ENCODE measurements at regions not wholly inside any gene's neighbourhood (a gene's known extent, or its start where the extent isn't known, plus 50 kb on each side); places are given as distances from the start of the nearest gene placed in this dataset.

DNA sequence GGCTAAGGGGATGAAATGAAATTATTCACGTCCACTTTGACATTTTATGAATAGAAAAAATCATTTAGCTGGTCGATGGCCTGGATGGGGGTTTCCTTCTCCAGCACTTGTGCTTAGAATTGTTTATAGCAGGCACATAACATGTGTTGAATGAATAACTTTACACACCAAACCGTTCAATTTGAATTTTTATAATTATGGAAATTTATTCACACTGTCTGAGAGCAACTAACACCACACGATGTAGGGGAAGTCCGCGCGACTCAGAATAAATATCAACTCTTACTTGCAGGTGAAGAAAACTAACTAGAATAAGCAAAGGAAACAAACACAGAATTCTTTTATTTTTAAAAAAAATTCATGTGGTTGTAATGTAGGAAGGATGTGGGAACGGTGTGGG is 81.3 kb downstream of the MINAR1 start:
- no peaks in the 10 kb centered on the region for H3K27me3 ChIP-seq (ENCODE audit: control insufficient read depth, insufficient read depth, low read length)
- no peak overlapping the region for H3K4me3 ChIP-seq (ENCODE audit: low read depth, low read length)
- no peak overlapping the region for H3K27ac Mint-ChIP-seq
- no peak overlapping the region for H3K4me3 Mint-ChIP-seq
- no peaks in the 10 kb centered on the region for H3K36me3 Mint-ChIP-seq
- H3K9me3 Mint-ChIP-seq: peaks cover 0 to 3% (median 0%) of the 10 kb centered on the region in 7 donors
- H3K4me1 ChIP-seq (ENCODE audit: control insufficient read depth, insufficient read depth, low read length, poor library complexity, severe bottlenecking): no peaks in the 10 kb centered on the region
- no peaks in the 10 kb centered on the region for H3K9me3 ChIP-seq (ENCODE audit: control insufficient read depth in 2 of 2, low read length in 2 of 2)
- H3K27ac ChIP-seq (ENCODE audit: insufficient read depth, low read length, poor library complexity, severe bottlenecking): no peak overlapping the region
- no peaks in the 10 kb centered on the region for H3K27me3 Mint-ChIP-seq
- H3K36me3 ChIP-seq (ENCODE audit: control insufficient read depth, insufficient read depth, low read length): no peaks in the 10 kb centered on the region
- DNase-seq (no peak), ATAC-seq (ENCODE audit: low read depth in 2 of 2) (no peak)
- no peaks in the 10 kb centered on the region for H3K4me1 Mint-ChIP-seq

DNA sequence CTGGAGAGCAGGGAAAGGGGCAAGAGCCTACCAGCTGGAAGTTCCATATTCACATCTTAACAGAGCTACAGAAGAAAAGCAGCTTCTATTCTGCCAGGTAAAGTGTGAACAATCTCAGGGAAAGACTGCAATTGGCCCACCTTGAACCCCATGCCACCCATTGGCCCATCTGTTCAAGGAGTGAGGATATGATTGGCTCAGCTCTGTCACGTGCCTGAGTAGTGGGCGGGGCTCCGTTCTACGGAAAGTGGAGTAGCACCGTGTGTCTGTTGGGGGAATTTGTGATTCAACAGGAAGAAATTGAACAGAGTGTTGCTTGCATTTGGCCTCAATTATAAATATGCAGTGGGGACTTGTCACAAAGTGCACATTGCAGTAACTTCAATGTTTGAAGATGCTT is 81.8 kb downstream of the MINAR1 start:
- no peaks in the 10 kb centered on the region for H3K4me1 Mint-ChIP-seq
- H3K27me3 Mint-ChIP-seq: no peaks in the 10 kb centered on the region
- ATAC-seq (ENCODE audit: low read depth in 2 of 2) (no peak), DNase-seq (no peak)
- no peaks in the 10 kb centered on the region for H3K36me3 ChIP-seq (ENCODE audit: control insufficient read depth, insufficient read depth, low read length)
- no peaks in the 10 kb centered on the region for H3K9me3 ChIP-seq (ENCODE audit: control insufficient read depth in 2 of 2, low read length in 2 of 2)
- no peaks in the 10 kb centered on the region for H3K4me1 ChIP-seq (ENCODE audit: control insufficient read depth, insufficient read depth, low read length, poor library complexity, severe bottlenecking)
- no peak overlapping the region for H3K27ac Mint-ChIP-seq
- no peaks in the 10 kb centered on the region for H3K36me3 Mint-ChIP-seq
- no peaks in the 10 kb centered on the region for H3K27me3 ChIP-seq (ENCODE audit: control insufficient read depth, insufficient read depth, low read length)
- H3K4me3 Mint-ChIP-seq: no peak overlapping the region
- H3K9me3 Mint-ChIP-seq: peaks cover 0 to 3% (median 0%) of the 10 kb centered on the region in 7 donors
- no peak overlapping the region for H3K27ac ChIP-seq (ENCODE audit: insufficient read depth, low read length, poor library complexity, severe bottlenecking)
- H3K4me3 ChIP-seq (ENCODE audit: low read depth, low read length): no peak overlapping the region

DNA sequence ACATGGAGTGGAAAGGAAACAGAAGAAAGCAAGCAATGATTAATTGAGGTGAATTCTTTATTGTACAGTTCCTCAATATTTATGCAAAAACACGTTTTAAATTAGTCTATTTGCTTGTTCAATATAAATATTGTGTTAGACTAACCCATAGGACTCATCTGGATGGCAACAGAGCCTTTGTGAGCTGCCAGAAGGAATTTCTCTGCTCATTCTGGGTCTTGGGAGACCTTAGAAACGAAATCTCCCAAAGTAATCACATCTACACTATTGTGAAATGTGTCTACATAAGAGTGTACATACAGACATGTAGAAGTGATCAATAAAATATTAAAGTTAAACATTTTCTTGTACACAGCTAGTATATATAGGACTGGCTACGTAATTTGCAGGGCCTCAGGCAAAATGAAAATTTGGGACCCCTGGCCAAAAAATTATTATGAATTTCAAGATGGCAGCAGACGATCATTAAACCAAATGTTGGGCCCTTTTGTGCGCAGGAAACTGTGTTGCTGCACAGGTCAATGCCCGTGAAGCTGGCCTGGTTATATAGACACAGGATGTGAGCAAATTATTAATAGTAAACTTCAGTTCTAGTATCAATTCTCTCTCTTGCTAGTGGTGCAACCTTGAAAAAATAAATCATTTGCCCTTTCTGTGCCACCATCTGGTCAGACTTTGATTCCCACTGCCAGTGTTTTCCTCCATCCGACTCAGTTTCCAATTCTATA is 83.3 kb downstream of the MINAR1 start:
- Histone ChIP-seq H3K4me3 (ENCODE audit: low read depth, low read length) (no peak overlapping the region), H3K9me3 (ENCODE audit: control insufficient read depth in 2 of 2, low read length in 2 of 2) (no peaks in the 10 kb centered on the region), H3K27ac (ENCODE audit: insufficient read depth, low read length, poor library complexity, severe bottlenecking) (no peak overlapping the region), H3K36me3 (ENCODE audit: control insufficient read depth, insufficient read depth, low read length) (no peaks in the 10 kb centered on the region), H3K4me1 (ENCODE audit: control insufficient read depth, insufficient read depth, low read length, poor library complexity, severe bottlenecking) (no peaks in the 10 kb centered on the region), H3K27me3 (ENCODE audit: control insufficient read depth, insufficient read depth, low read length) (no peaks in the 10 kb centered on the region)
- H3K36me3 Mint-ChIP-seq: no peaks in the 10 kb centered on the region
- no peaks in the 10 kb centered on the region for H3K4me1 Mint-ChIP-seq
- H3K27ac Mint-ChIP-seq: no peak overlapping the region
- DNase-seq (no peak), ATAC-seq (ENCODE audit: low read depth in 2 of 2) (no peak)
- no peak overlapping the region for H3K4me3 Mint-ChIP-seq
- H3K27me3 Mint-ChIP-seq: peaks cover 4% of the 10 kb centered on the region
- H3K9me3 Mint-ChIP-seq: peaks cover 0 to 3% (median 0%) of the 10 kb centered on the region in 7 donors

DNA sequence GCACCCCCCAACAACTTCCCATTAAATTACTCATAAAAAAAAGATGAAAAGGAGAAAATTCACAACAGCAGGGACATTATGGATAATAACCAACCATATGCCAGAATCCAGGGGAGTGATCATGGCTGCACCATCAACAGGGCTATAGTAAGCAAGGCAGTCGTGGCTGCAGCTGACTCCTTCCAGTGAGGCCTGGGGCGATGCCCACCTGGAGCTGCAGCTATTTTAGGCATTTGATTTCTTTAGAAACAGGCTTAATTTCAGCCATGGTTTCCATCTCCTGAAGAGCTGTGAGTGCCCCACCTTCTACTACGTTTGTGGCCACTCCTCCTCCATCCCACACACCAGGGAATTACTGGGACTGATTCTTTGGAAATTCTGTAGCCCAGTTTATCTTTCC is 84.0 kb downstream of the MINAR1 start:
- H3K4me3 ChIP-seq (ENCODE audit: low read depth, low read length): no peak overlapping the region
- no peaks in the 10 kb centered on the region for H3K4me1 ChIP-seq (ENCODE audit: control insufficient read depth, insufficient read depth, low read length, poor library complexity, severe bottlenecking)
- H3K9me3 ChIP-seq (ENCODE audit: control insufficient read depth in 2 of 2, low read length in 2 of 2): no peaks in the 10 kb centered on the region
- no peaks in the 10 kb centered on the region for H3K4me1 Mint-ChIP-seq
- ATAC-seq (ENCODE audit: low read depth in 2 of 2): no peak
- no peaks in the 10 kb centered on the region for H3K36me3 ChIP-seq (ENCODE audit: control insufficient read depth, insufficient read depth, low read length)
- no peak overlapping the region for H3K27ac ChIP-seq (ENCODE audit: insufficient read depth, low read length, poor library complexity, severe bottlenecking)
- H3K36me3 Mint-ChIP-seq: no peaks in the 10 kb centered on the region
- DNase-seq: no peak
- peaks cover 0 to 3% (median 0%) of the 10 kb centered on the region in 7 donors for H3K9me3 Mint-ChIP-seq
- peaks cover 4% of the 10 kb centered on the region for H3K27me3 Mint-ChIP-seq
- H3K27me3 ChIP-seq (ENCODE audit: control insufficient read depth, insufficient read depth, low read length): no peaks in the 10 kb centered on the region
- H3K27ac Mint-ChIP-seq: no peak overlapping the region
- H3K4me3 Mint-ChIP-seq: no peak overlapping the region

DNA sequence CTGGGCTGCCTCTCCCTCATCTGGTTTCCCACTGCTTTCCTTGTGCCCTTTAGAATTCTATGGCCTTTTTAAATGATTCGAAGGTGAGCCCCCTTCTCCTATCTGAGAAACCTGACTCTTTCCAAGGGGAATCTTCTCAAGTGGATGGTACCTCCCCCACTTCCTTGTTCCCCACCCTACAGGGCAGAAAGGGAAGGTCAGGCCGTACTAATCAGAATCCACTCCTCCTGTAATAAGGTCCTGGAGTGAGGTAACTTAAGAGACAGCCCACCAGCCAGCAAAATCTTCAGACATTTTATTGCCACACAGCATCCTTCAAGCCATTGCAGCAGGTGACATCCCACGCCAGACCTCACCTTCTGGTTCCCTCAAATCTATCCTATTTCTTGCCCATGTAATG is 84.5 kb downstream of the MINAR1 start:
- H3K9me3 ChIP-seq (ENCODE audit: control insufficient read depth in 2 of 2, low read length in 2 of 2): no peaks in the 10 kb centered on the region
- H3K36me3 Mint-ChIP-seq: no peaks in the 10 kb centered on the region
- H3K27me3 Mint-ChIP-seq: peaks cover 6% of the 10 kb centered on the region
- H3K27ac ChIP-seq (ENCODE audit: insufficient read depth, low read length, poor library complexity, severe bottlenecking): no peak overlapping the region
- H3K4me1 ChIP-seq (ENCODE audit: control insufficient read depth, insufficient read depth, low read length, poor library complexity, severe bottlenecking): no peaks in the 10 kb centered on the region
- no peaks in the 10 kb centered on the region for H3K36me3 ChIP-seq (ENCODE audit: control insufficient read depth, insufficient read depth, low read length)
- no peak overlapping the region for H3K4me3 Mint-ChIP-seq
- no peak for ATAC-seq (ENCODE audit: low read depth in 2 of 2)
- H3K9me3 Mint-ChIP-seq: peaks cover 0 to 3% (median 0%) of the 10 kb centered on the region in 7 donors
- H3K27me3 ChIP-seq (ENCODE audit: control insufficient read depth, insufficient read depth, low read length): no peaks in the 10 kb centered on the region
- H3K4me3 ChIP-seq (ENCODE audit: low read depth, low read length): no peak overlapping the region
- no peak overlapping the region for H3K27ac Mint-ChIP-seq
- H3K4me1 Mint-ChIP-seq: no peaks in the 10 kb centered on the region
- DNase-seq: no peak

DNA sequence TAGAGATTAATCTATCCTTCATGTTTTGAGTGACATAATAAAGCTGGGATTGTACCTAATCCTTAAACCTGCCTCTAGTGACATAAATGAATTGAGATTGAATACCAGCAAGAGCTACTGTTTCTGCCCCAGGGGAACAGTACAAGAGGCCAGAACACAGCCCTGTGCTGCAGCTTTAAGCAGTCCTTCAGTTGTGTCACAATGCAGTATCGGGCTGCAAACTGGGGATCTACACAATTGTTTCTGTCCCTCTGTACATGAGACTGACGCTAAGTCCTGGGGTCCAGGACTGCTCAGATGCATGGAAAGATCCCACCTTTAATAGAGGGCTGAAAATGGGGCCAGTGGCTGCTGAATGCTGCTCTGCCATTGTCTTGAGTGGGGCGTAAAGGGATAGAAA is 87.5 kb downstream of the MINAR1 start:
- H3K4me3 Mint-ChIP-seq: no peak overlapping the region
- H3K36me3 Mint-ChIP-seq: no peaks in the 10 kb centered on the region
- Histone ChIP-seq H3K4me3 (ENCODE audit: low read depth, low read length) (no peak overlapping the region), H3K4me1 (ENCODE audit: control insufficient read depth, insufficient read depth, low read length, poor library complexity, severe bottlenecking) (no peaks in the 10 kb centered on the region), H3K27me3 (ENCODE audit: control insufficient read depth, insufficient read depth, low read length) (no peaks in the 10 kb centered on the region), H3K36me3 (ENCODE audit: control insufficient read depth, insufficient read depth, low read length) (no peaks in the 10 kb centered on the region), H3K9me3 (ENCODE audit: control insufficient read depth in 2 of 2, low read length in 2 of 2) (no peaks in the 10 kb centered on the region), H3K27ac (ENCODE audit: insufficient read depth, low read length, poor library complexity, severe bottlenecking) (no peak overlapping the region)
- DNase-seq: no peak
- peaks cover 11% of the 10 kb centered on the region for H3K27me3 Mint-ChIP-seq
- H3K27ac Mint-ChIP-seq: no peak overlapping the region
- no peak for ATAC-seq (ENCODE audit: low read depth in 2 of 2)
- H3K4me1 Mint-ChIP-seq: no peaks in the 10 kb centered on the region
- H3K9me3 Mint-ChIP-seq: peaks cover 0 to 3% (median 0%) of the 10 kb centered on the region in 7 donors

DNA sequence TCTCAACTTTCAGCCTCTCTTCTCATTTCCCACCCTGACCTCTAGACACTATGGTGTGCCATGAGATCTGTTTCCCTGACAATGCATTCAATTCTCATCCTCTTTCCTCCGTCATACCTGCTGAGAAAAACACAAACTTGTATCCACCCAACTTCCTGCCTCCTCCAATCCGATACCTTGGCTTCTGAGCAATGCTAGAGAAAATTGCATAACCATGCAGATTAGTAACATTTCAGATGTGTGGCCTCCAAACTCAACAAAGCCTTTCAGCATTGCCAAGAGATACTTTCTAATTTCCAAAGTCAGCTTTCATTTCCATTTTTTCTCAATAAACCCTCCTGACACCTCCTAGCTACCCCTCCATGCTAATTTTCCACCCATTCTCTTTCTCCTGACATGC is 88.5 kb downstream of the MINAR1 start:
- H3K27me3 Mint-ChIP-seq: peaks cover 13% of the 10 kb centered on the region
- Histone ChIP-seq H3K4me1 (ENCODE audit: control insufficient read depth, insufficient read depth, low read length, poor library complexity, severe bottlenecking) (no peaks in the 10 kb centered on the region), H3K4me3 (ENCODE audit: low read depth, low read length) (no peak overlapping the region), H3K36me3 (ENCODE audit: control insufficient read depth, insufficient read depth, low read length) (no peaks in the 10 kb centered on the region), H3K9me3 (ENCODE audit: control insufficient read depth in 2 of 2, low read length in 2 of 2) (no peaks in the 10 kb centered on the region), H3K27ac (ENCODE audit: insufficient read depth, low read length, poor library complexity, severe bottlenecking) (no peak overlapping the region), H3K27me3 (ENCODE audit: control insufficient read depth, insufficient read depth, low read length) (no peaks in the 10 kb centered on the region)
- no peak overlapping the region for H3K27ac Mint-ChIP-seq
- H3K36me3 Mint-ChIP-seq: no peaks in the 10 kb centered on the region
- no peaks in the 10 kb centered on the region for H3K4me1 Mint-ChIP-seq
- no peak for DNase-seq
- H3K4me3 Mint-ChIP-seq: no peak overlapping the region
- H3K9me3 Mint-ChIP-seq: peaks cover 0 to 3% (median 0%) of the 10 kb centered on the region in 7 donors
- no peak for ATAC-seq (ENCODE audit: low read depth in 2 of 2)

DNA sequence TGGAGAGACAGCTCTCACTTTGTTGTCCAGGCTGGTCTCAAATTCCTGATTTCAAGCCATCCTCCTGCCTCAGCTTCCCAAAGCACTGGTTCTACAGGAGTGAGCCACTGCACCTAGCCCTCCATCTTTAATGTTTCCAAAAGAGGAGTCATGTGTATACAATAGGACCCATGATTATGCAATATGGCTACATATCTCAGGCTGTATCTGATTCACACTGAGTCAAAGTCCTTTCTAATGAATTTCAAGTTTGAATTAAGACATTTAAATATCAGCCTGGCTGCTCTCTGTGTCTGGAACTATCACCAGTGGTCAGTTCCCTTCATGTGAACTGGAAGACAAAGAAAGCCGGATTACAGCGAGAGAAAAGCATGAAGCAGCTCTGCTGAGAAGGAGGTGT is 90.5 kb downstream of the MINAR1 start:
- Mint-ChIP-seq H3K4me1 (no peaks in the 10 kb centered on the region), H3K27ac (no peak overlapping the region), H3K4me3 (no peak overlapping the region), H3K9me3 (peaks cover 0 to 2% (median 0%) of the 10 kb centered on the region in 7 donors), H3K27me3 (peaks cover 13% of the 10 kb centered on the region), H3K36me3 (no peaks in the 10 kb centered on the region)
- Histone ChIP-seq H3K27me3 (ENCODE audit: control insufficient read depth, insufficient read depth, low read length) (no peaks in the 10 kb centered on the region), H3K36me3 (ENCODE audit: control insufficient read depth, insufficient read depth, low read length) (no peaks in the 10 kb centered on the region), H3K27ac (ENCODE audit: insufficient read depth, low read length, poor library complexity, severe bottlenecking) (no peak overlapping the region), H3K4me1 (ENCODE audit: control insufficient read depth, insufficient read depth, low read length, poor library complexity, severe bottlenecking) (no peaks in the 10 kb centered on the region), H3K9me3 (ENCODE audit: control insufficient read depth in 2 of 2, low read length in 2 of 2) (no peaks in the 10 kb centered on the region), H3K4me3 (ENCODE audit: low read depth, low read length) (no peak overlapping the region)
- ATAC-seq (ENCODE audit: low read depth in 2 of 2) (no peak), DNase-seq (no peak)

All from CD4-positive, CD25-positive, alpha-beta regulatory T cell (primary cell).